CD14-positive monocyte (primary cell): ENCODE measurements at regions not wholly inside any gene's neighbourhood (a gene's known extent, or its start where the extent isn't known, plus 50 kb on each side); places are given as distances from the start of the nearest gene placed in this dataset.
"Not testable (repeated sequence)": the region's sequence is repeated elsewhere in the genome, so short reads cannot be mapped to it uniquely, and the experiment has no call there.

Experiments
- DNase-seq, 3 donors: peaks; one replicate each; pipeline ENCODE4 v3.0.0-alpha.2; 2011 to 2022
- H2AFZ ChIP-seq: 2 replicates; pipeline ENCODE4 v1.6.0; 2012; ENCODE audit warnings: mild to moderate bottlenecking, low read depth, low read length, inconsistent platforms; ENCODE audit not compliant: insufficient read depth, poor library complexity, severe bottlenecking
- H3K27ac ChIP-seq, 2 donors: 1 replicate in 1 of 2; 2 replicates in 1 of 2; pipeline ENCODE4 v1.5.1; 2012 to 2013; ENCODE audit warnings: low read length in 2 of 2, control low read depth in 1 of 2, inconsistent platforms in 1 of 2, low read depth in 1 of 2, mild to moderate bottlenecking in 1 of 2
- H3K27me3 ChIP-seq, 2 donors: one replicate each; pipeline versions ENCODE4 v1.6.0 to v1.6.1; 2011 to 2013; ENCODE audit warnings: low read length in 2 of 2; ENCODE audit not compliant: control insufficient read depth in 2 of 2, insufficient read depth in 2 of 2
- H3K36me3 ChIP-seq, 2 donors: replicated peaks in 1 of 2; 1 replicate in 1 of 2; 2 replicates in 1 of 2; pipeline versions ENCODE4 v1.5.1 to v1.6.1; 2012 to 2013; ENCODE audit warnings: low read length in 2 of 2, control low read depth in 1 of 2, inconsistent platforms in 1 of 2, mild to moderate bottlenecking in 1 of 2; ENCODE audit not compliant: insufficient read depth in 2 of 2, control insufficient read depth in 1 of 2
- H3K4me1 ChIP-seq, 2 donors: 1 replicate in 1 of 2; 2 replicates in 1 of 2; pipeline versions ENCODE4 v1.5.1 to v1.6.1; 2012 to 2013; ENCODE audit warnings: low read length in 2 of 2, control low read depth in 1 of 2, inconsistent platforms in 1 of 2, mild to moderate bottlenecking in 1 of 2, moderate library complexity in 1 of 2; ENCODE audit not compliant: insufficient read depth in 2 of 2, control insufficient read depth in 1 of 2
- H3K4me2 ChIP-seq: replicated peaks from 2 replicates; pipeline ENCODE3; 2012; ENCODE audit warnings: low read length, moderate library complexity, mild to moderate bottlenecking; ENCODE audit not compliant: poor library complexity, severe bottlenecking; ENCODE audit errors: extremely low read depth
- H3K4me3 ChIP-seq, 3 experiments: fragments of 200-600 bp in 1 of 3; sonication (generic) in 1 of 3; replicated peaks in 1 of 3; 1 replicate in 2 of 3; 2 replicates in 1 of 3; pipeline ENCODE4 v1.5.1; 2011 to 2013; ENCODE audit warnings: low read length in 3 of 3, mild to moderate bottlenecking in 3 of 3, control low read depth in 2 of 3, low read depth in 2 of 3, inconsistent platforms in 1 of 3, moderate library complexity in 1 of 3
- H3K79me2 ChIP-seq: 2 replicates; pipeline ENCODE4 v1.6.0; 2012; ENCODE audit warnings: mild to moderate bottlenecking, control low read depth, inconsistent platforms, low read length, moderate library complexity; ENCODE audit not compliant: insufficient read depth
- H3K9ac ChIP-seq: 2 replicates; pipeline ENCODE4 v1.6.0; 2017; ENCODE audit warnings: low read length, mild to moderate bottlenecking; ENCODE audit not compliant: insufficient read depth, poor library complexity, severe bottlenecking
- H3K9me3 ChIP-seq, 2 donors: replicated peaks in 1 of 2; 1 replicate in 1 of 2; 2 replicates in 1 of 2; pipeline versions ENCODE4 v1.5.1 to v1.6.1; 2012 to 2013; ENCODE audit warnings: low read length in 2 of 2, control low read depth in 1 of 2; ENCODE audit not compliant: control insufficient read depth in 1 of 2, insufficient read depth in 1 of 2
- H4K20me1 ChIP-seq: 2 replicates; pipeline ENCODE4 v1.6.0; 2012; ENCODE audit warnings: mild to moderate bottlenecking, low read length, control low read depth, moderate library complexity; ENCODE audit not compliant: insufficient read depth
- H3K27ac Mint-ChIP-seq, 7 donors: one replicate each; pipeline ENCODE4 v1.8.0; 2020; ENCODE audit warnings: mild to moderate bottlenecking in 7 of 7, mixed read lengths in 7 of 7, moderate library complexity in 6 of 7, inconsistent platforms in 2 of 7
- H3K27me3 Mint-ChIP-seq, 3 donors: one replicate each; pipeline ENCODE4 v1.8.0; 2021 to 2022; ENCODE audit warnings: low read depth in 3 of 3, mild to moderate bottlenecking in 3 of 3, mixed read lengths in 3 of 3, moderate library complexity in 3 of 3, inconsistent platforms in 1 of 3
- H3K36me3 Mint-ChIP-seq, 2 donors: one replicate each; pipeline ENCODE4 v1.8.0; 2020; ENCODE audit warnings: mixed read lengths in 2 of 2, inconsistent platforms in 1 of 2, mild to moderate bottlenecking in 1 of 2
- H3K4me1 Mint-ChIP-seq: one replicate; pipeline ENCODE4 v1.8.0; 2020; ENCODE audit warnings: mild to moderate bottlenecking, mixed read lengths
- H3K4me3 Mint-ChIP-seq, 2 donors: one replicate each; pipeline ENCODE4 v1.8.0; 2020; ENCODE audit warnings: mild to moderate bottlenecking in 2 of 2, mixed read lengths in 2 of 2, moderate library complexity in 1 of 2
- H3K9me3 Mint-ChIP-seq, 7 donors: one replicate each; pipeline ENCODE4 v1.8.0; 2020 to 2022; ENCODE audit warnings: mixed read lengths in 7 of 7, mild to moderate bottlenecking in 6 of 7, moderate library complexity in 6 of 7, inconsistent platforms in 2 of 7
- CTCF ChIP-seq: fragments of 200-600 bp; IDR thresholded peaks from one replicate; pipeline ENCODE4 v1.8.0; 2022; ENCODE audit warnings: antibody characterized with exemption, mild to moderate bottlenecking
- WGBS: methylation state at CpG from one replicate; pipeline ENCODE4 v1.1.5; 2013; ENCODE audit warnings: missing lambda C conversion rate; ENCODE audit not compliant: insufficient coverage; 5-methylcytosine and 5-hydroxymethylcytosine counted together
- intact Hi-C, 2 donors: fragments of 100-400 bp; cut with micrococcal nuclease; formaldehyde crosslinking; loops; one replicate each; pipeline versions ENCODE4 v1.15.0 to v1.15.1; 2023

GRCh38 chr17:21551081-21551881, 141.0 kb upstream of the KCNJ18 start:
- H3K79me2 ChIP-seq, result no peaks in the 10 kb centered on the region
- H3K27me3 ChIP-seq, result peaks cover 22 to 33% of the 10 kb centered on the region in 2 donors
- peak overlapping the region; percentile 94 for H3K4me2 ChIP-seq
- H3K36me3 ChIP-seq, result no peaks in the 10 kb centered on the region
- H2AFZ ChIP-seq, result peak overlapping the region; percentile 98
- H3K9ac ChIP-seq, result peak overlapping the region; percentile 64
- peaks cover 4% of the 10 kb centered on the region for H4K20me1 ChIP-seq
- peak overlapping the region; percentile 52 to 82 (median 55) for H3K4me3 ChIP-seq
- peaks cover 31% of the 10 kb centered on the region for H3K4me1 Mint-ChIP-seq
- WGBS, result under 1% methylated on average over 41 of the region's 75 CpGs
- TF ChIP-seq CTCF, result no peak
- intact Hi-C loops, result loop anchor here in 1 of 2 donors (5.0 kb wide), 1 partner anchor 1394 kb away; no protein-coding TSS in a partner anchor
- peak overlapping the region in 2 of 7 donors; percentile 5 to 55 for H3K27ac Mint-ChIP-seq
- peak overlapping the region; percentile 82 to 91 for H3K4me3 Mint-ChIP-seq
- H3K27ac ChIP-seq, result no peak overlapping the region
- peaks cover 0 to 27% (median 15%) of the 10 kb centered on the region in 7 donors for H3K9me3 Mint-ChIP-seq
- DNase-seq, result peak; percentile 48 to 68 (median 54)
- H3K36me3 Mint-ChIP-seq, result peaks cover 0 to 9% of the 10 kb centered on the region in 2 donors
- no peaks in the 10 kb centered on the region for H3K9me3 ChIP-seq
- H3K4me1 ChIP-seq, result peaks cover 23 to 25% of the 10 kb centered on the region in 2 donors
- peaks cover 36 to 45% (median 39%) of the 10 kb centered on the region in 3 donors for H3K27me3 Mint-ChIP-seq

- DNase-seq, H3K36me3 ChIP-seq, H3K4me3 Mint-ChIP-seq, H3K27me3 ChIP-seq, H3K4me3 ChIP-seq, H3K4me1 Mint-ChIP-seq, intact Hi-C loops, H2AFZ ChIP-seq, H3K79me2 ChIP-seq, H3K4me1 ChIP-seq, H3K36me3 Mint-ChIP-seq, H4K20me1 ChIP-seq, H3K9ac ChIP-seq, H3K27ac Mint-ChIP-seq, H3K4me2 ChIP-seq, H3K27me3 Mint-ChIP-seq, H3K27ac ChIP-seq: not testable (repeated sequence)
- peaks cover 0 to 12% of the 10 kb centered on the region in 2 donors for H3K9me3 ChIP-seq
- H3K9me3 Mint-ChIP-seq, result peaks cover 4 to 38% (median 31%) of the 10 kb centered on the region in 7 donors
- no CpG with 5 or more reads among the region's 7 CpGs for WGBS
Measured at GRCh38 chr17:21558921-21559320, 133.4 kb upstream of the KCNJ18 start.
